Left kidney (tissue), 1 donor: ENCODE measurements at regions not wholly inside any gene's neighbourhood (a gene's known extent, or its start where the extent isn't known, plus 50 kb on each side); places are given as distances from the start of the nearest gene placed in this dataset.

ENCODE experiments used
- DNase-seq: peaks from one replicate; pipeline ENCODE4 v3.0.0-alpha.2; 2013

DNA sequence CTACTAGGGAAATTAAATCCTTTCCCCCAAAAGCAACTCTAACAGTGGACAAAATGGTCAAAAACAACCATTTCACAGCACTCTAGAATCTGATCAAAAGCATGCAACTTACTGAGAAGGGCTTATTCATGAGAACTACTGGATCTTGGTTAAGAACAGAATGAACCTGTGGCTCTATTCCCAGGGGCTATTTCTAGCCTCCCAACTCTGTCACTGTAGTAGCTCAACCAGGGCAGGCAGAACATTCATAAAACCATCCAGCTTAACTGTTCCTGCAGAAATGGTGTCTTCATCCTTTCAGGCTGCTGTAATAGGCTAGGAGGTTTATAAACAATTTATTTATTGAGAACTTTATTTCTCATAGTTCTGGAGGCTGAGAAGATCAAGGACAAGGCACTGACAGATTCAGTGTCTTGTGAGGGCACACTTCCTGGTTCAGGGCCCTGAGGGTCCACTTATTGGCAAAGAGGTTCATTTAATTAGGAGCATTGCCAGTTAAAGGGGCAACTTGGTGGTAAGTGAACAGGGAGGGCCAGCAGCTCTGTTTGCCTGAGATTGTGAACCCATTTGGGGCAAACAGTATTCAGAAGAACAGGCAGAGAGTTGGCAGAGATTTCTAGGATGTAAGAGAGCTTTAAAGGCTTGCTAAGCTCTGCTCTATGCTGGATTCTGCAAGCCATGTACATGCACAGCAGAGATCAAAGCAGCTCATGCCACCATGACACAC lies 238.5 kb upstream of the FBXL7 start:
- DNase-seq = no peak

DNA sequence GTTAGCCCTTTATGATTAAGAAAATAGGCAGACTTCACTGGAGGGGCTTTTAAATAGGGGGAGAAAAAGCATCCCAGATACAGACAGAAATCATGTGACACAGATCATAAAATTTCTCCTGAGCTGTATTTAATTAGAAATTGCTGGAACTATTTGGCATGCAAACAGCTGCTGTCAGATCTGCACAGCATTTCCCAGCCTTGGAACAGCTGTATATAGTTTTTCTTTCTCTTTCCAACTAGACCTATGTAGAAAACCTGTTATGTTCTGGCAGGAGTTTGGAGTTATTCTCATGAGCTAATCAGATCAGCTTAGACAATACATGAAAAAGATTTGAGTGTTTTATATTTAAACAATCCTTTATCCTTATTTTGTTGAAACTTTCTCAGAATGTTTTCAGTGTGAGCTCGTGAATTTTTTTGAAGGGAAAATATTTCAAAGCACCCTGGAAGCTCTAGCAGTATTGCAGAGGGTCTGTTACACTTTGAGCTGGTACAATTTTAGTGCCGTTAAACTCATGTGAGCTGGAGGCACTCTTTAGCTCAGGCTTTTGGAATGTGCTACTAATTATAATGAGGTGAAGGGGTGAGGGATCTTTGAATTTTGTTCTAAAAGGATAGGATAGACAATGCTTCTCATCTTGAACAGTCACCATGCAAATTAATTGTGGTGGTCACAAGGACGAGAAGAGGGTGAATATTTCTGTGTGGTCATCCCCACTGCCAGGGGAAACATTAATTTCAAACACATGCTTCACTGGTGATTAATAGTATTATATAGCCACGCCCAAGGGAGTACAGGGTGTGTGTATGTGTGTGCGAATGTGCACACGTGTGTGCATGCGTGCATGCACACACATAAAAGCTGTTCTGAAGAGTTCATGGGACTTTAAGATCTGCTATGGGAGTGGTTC lies 239.4 kb upstream of the FBXL7 start:
- DNase-seq = peak; percentile 14

DNA sequence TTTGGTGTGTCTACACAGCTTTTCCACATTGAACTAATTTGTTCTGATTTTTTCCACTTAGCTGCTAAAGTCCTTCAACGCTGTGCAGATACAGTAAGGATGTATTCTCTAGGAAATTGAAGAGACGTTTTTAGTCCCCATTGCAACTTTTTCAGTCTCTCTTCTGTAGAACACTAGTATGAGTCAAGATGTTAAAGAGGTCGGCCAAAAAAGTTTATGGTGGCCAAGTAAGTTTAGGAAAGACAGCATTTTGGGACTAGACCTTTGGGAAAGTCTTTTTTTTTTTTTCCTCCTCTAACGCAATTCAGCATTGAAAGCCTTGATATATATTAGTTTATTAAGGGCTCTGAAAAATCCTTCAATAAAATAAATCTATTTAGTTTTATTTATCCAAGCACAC lies 243.5 kb upstream of the FBXL7 start:
- no peak for DNase-seq

DNA sequence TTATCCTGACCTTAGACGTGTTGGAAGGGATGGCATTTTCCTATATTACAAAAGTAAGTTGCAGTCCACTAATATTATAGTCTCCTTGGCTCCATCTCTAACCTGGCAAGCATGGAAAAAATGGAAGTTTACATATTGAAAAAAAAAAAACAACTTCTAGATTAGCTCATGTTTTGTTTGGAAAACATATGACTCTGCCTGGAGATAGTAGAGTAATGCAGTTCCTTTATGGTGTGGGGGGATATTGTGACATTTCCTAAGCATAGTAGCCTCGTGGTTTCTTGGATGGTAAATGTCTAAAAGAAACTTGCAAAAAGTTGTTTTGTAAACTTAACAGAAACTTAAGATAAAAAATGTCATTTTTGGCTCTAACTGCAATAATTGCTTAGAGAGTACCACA lies 244.4 kb upstream of the FBXL7 start:
- no peak for DNase-seq

DNA sequence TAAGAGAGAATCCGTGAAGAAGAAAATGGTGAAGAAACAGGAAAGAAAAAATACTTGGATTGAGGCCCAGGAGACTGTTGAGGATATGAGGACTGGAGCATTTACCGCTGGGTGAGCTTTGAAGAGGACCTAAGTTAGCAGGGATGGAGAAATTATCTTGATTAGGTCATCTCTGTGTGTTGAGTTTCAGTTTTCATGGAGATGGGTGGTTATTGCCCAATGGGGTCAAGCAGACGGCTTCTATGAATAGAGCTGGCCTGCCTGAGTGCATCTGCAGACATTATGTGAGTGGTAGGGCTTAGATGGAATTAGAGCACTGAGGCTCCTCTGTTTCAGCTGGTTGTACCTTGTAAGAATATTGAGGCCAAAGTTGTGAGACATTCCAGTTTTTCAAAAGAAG lies 245.4 kb upstream of the FBXL7 start:
- DNase-seq = no peak

DNA sequence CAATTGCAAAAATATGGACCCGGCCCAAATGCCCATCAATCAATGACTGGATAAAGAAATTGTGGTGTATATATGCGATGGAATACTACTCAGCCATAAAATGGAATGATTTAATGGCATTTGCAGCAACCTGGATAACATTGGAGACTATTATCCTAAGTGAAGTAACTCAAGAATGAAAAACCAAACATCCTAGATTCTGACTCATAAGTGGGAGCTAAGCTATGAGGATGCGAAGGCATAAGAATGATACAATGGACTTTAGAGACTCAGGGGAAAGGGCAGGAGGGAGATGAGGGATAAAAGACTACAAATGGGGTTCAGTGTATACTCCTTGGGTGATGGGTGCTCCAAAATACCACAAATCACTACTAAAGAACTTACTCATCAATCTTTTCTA lies 247.6 kb upstream of the FBXL7 start:
- no peak for DNase-seq

DNA sequence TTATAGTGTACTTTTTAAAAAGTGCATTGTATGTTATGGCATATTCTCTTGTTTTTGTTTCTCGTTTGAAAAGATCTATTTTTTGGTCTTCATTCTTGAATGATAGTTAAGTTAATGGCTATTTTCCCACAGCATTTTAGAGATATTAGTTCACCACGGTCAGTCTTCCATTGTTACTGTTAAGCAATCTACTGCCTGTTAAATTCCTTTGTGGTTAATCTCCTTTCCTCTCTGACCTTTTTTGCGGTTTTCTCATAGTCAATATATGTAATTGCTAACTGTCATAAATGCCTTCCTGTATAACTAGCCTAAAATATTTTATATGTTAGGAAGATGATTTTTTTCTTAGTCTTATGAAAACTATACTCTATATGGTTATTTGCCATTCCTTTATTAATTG lies 250.8 kb upstream of the FBXL7 start:
- DNase-seq = no peak

DNA sequence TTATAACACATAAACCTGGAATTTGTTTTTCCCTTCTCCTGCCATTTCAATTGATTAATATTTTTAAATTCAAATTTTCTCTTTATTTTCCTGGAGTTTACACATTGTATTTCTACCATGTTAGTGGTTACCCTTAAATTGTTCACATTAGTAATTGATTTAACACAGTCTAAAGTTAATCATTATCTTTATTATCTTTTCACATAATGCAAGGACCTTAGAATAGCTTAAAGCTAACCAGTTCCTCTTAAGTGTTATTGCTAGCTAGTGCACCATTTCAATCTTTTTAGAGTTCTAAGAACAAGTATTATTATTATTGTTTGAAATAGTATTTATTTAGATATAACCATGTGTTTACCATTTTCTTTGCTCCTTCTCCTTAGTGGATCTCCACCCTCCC lies 251.2 kb upstream of the FBXL7 start:
- no peak for DNase-seq

DNA sequence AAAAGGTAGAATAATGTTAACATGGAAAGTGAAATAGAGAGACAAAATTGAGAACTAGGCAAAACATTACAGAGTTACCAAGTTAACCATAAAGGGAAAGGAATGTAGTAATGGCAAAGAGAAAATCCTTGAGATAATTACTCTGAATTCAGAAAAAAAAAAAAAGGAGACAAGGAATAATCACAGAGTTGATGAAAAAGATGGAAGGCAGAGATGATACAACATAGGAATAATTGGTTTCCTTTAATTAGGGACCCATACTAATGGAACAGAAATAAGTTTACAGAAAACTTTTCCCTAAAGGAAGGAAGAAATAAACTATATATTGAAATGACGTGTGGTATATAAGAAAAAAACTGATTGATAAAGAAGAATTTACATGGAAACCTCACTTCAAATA lies 254.1 kb upstream of the FBXL7 start:
- no peak for DNase-seq

DNA sequence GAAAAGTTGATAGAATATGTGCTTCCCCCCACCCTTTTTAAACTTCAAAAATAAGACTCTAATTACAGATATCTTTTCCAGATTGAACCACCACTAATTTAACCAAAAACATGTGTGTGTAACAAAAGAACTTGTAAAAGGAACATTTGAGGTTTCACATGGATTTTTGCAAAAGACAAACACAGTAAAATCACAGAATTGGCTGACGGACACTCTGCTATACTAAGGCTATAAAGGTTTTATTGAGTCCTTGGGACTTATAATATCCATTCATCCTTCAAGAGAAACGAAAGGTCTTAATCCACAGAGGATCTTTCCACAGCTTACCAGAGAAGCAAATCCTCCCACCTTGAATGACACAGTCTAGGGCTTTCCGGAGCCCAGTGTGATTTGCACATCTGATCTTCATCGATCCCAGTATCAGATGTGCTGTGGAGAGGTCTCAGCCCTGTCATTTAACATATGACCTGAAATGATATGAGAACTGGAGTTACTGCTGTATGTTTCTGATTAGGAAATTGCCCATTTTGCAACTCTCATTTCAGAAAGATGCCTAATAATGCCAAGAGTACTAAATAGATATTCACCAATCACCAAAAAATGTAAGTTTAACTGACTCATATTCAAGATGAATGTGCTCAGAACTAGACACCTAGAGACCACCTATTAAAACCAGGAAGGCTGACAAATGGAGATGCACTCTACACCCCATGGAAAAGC lies 256.5 kb upstream of the FBXL7 start:
- no peak for DNase-seq

DNA sequence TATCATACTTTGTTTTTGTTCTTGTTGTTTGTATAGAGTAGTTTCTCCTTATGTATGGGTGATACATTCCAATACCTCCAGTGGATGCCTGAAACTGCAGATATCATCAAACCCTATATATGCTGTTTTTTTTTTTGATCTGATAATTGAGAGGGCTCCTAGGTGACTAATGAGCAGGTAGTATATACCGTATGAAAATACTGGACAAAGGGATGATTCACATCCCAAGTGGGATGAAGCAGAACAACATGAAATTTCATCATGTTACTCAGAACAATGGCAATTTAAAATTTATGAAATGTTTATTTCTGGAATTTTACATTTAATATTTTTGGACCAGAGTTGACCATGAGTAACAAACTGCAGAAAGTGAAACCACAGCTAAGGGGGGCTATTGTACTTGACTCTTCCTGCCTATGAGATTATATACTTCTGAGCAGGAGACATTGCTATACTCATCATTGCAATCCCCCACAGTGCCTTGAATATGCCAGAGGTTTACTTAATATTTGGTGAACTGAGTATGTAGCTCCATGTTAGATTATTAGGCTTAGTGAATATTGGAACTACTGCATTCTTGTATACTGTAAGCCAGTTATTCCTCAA lies 258.7 kb upstream of the FBXL7 start:
- DNase-seq = no peak

DNA sequence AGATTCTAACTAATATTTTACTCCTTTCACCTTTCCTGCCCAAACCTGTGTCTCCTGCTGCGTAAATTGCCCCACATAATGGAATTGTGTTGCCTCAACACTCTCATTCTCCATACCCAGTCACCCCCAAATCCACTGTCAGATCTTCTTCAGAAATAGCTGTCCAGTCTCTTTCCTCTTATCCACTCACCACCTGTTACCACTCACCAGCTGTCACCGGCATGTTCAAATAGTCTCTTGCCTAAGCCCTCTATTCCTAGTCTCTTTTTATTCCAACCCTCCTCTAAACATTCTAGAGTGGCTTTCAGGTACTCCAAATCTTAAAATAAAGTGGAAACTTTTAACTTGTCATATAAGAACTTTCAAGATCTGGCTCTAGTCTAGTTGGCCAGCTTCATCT lies 262.0 kb upstream of the FBXL7 start:
- no peak for DNase-seq

DNA sequence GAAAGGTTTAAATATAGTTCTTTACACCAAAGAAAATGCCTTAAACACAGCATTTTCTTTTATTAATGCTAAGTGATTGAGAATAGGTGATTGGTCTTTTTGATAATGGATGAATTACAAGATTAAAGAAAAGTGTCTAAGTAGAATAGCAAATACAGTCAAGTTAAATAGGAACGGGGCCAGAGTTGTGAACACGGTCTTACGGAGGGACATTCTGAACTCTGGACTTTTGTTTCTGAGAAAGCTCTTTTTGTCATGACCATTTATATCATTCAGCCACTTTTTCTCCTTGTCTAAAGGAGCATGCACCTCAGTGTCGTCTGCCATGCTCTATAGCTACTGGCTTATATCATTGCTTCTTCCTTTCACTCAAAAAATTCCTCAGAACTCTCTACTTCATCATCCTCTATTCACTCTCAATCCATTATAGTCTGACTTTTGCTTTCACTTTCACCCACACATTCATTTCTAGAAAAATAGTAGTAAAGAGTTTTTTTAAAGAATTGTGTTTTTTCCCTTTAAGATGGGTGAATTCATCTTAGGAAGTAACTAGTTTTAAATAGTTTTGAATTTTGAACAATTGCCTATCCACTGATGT lies 263.0 kb upstream of the FBXL7 start:
- no peak for DNase-seq

DNA sequence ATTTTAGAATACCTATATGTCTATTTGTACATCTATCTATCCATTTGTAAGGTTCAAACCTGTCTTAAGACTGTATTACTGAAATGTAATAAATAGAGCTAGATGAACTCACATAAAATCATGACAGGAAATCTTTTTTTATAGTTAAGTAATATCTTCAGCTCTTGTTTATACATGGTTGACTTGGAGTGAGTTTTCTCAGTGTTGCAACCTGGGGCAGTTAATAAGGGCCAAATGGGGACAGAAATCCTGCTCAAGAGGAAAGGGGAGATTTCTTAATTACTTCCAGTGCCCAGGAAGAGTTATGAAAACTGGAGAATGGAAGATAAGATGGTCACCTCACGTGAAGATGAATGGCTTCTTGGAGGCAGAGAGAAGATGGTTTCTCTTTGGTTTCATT lies 265.1 kb upstream of the FBXL7 start:
- no peak for DNase-seq

DNA sequence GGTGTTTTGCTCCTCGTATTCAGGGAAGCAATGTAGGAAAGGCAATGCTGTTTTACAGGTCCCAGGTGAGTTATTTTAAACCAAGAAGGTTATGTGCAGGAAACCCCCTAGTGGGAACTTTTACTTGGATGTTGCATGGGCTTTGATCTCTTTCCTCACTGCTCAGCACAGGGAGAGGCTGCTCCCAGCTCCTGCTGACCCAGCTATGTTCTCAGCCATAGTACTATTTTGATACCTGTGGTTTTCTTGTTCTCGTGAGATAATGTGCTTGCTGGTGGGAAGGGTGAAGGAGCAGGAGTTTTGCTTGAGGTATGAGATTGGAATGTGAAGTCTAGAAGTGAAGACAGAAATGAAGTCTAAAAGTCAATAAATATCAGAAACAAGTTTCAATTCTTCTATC lies 265.6 kb upstream of the FBXL7 start:
- DNase-seq = no peak

DNA sequence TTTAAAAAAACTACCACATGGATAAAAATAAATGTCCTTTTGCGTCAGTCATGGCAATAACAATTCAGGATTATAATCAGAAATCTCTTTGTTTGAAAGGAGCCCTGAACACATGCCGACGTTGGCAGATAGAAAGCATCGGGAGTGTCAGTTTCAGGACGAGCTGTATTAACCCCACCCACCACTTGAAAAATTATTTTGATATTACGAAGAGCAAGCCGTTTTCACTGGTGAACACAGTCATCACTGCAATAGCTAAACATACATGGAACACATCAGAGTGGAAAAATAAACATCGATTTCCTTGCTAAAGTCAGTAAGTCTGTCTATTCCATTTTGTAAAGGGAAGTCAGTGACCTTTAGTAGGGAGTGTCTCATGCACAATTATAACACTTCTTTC lies 266.4 kb upstream of the FBXL7 start:
- no peak for DNase-seq

DNA sequence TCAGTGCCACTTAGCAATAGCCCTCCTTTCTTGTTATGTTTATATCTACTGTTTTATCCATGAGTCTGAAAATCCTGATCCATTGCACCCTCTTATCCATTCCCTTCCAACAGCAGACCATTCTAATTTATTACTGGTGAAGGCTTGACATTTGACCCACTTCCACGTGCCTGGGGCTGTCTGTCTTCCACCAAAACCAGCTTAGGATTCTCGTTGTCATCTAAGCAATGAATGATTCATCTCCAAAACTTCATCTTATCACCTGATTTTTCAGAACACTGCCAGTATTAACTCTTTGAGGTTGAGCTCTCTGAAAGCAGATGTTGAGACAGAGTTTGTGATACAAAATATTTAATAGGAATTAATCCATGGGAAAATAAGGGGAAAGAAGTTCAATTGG lies 277.8 kb upstream of the FBXL7 start:
- no peak for DNase-seq

DNA sequence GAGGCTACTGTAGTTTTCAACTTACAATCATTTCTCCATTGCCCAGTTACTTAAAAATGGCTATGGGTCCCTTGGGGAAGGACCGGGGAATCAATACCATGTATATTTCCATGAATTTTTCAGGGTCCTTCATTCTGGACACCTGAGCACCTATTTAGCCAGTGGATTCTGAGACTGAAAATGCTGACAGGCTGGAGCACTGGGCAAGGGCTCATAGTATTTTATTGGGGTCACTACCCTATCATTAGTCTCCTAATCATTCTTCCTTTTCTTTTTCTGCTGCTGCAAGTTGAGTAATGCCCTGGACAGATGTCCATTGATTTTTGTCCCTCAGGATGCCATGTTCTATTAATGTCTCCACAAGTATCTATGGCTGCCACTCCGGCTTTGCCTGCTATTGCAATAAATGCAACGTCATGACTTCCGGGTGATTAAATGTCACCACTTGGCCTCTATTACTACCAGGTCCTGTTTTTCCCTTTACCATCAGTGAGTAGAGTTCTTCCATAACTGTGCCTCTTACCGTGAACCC lies 279.3 kb upstream of the FBXL7 start:
- DNase-seq = no peak

DNA sequence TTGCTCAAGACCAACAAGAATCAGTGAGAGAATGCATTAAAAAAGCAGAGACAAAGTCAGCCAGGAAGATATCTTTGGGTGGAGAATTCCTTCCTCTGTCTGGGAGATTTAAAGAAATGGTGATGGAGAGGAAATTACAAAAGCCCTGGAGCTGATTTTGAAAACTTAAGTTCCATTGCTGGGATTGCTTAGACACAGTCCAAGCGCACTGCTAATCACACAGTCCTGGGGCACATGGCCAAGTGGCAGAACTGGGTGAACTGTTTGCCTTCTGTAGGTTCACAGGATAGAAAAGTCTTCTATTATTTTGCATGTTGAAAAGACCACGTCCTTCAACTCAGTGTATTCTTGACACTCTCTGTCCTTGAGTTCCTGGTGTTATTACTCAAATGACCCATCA lies 284.9 kb upstream of the FBXL7 start:
- DNase-seq = no peak

DNA sequence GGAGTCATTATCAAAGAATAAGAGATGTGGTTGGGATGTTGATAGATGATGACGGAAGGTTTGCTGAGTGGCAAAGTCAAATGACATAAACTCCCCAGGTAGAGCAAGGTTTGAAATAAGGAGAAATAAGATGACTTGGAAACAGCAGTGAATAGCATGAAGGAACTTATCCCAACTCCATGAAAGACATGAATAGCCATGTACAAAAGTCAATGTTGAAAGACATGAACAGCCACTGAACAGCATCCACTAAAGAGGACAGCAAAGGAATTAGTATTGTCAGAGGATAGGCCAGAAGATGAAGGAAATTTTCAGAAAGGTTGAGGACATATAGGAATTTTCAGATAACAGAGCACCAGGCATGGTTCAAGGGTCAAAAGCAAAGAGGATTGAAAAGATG lies 286.0 kb upstream of the FBXL7 start:
- no peak for DNase-seq

DNA sequence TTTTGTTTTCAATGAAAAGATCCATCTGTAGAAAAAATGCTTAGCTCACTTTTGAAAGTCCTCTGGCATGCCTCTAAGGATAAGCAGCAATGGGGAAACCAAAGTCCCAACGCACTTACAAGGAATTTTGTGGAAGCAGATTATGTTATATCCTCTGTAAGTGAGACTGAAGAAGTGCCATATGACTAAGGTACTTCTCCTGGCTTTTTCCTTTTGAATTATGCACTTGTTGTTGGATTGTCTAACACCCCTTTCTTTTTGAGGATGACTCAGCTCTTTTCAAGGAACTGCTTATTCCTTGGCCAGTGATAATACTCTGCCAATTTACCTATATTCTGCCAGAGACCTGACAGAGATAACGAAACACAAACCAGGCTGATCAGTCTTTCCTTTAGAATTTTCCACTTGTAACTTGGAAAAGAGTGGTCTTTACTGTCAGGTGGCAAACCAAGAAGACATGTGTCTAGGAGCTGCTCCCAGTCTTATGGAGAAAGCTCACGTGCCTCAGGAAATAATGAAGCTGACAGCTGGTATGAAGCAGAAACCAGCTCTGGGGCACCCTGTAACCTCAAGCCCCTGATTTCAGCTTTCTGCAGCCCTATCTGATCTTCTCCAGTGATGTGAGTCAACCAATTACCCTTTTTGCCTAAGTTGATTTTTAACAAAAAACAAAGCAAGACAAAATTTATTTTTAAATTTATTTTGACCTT lies 290.8 kb upstream of the FBXL7 start:
- no peak for DNase-seq
